GM21360 (cell line): ENCODE measurements at regions not wholly inside any gene's neighbourhood (a gene's known extent, or its start where the extent isn't known, plus 50 kb on each side); places are given as distances from the start of the nearest gene placed in this dataset.

Experiments used
- ATAC-seq: cut with Tn5 transposase; IDR thresholded peaks from one replicate; pipeline ENCODE4 v1.9.1; 2021; ENCODE audit warnings: mild to moderate bottlenecking, moderate library complexity; ENCODE audit not compliant: unreplicated experiment

GRCh38 chr12:3931206-3931605, 58.0 kb upstream of the PARP11 start:
- ATAC-seq = no peak

- no peak for ATAC-seq
Measured at GRCh38 chr12:3929875-3930615, 56.8 kb upstream of the PARP11 start.

- no peak for ATAC-seq
Measured at GRCh38 chr12:3928538-3929184, 55.5 kb upstream of the PARP11 start.

- ATAC-seq = no peak
Measured at GRCh38 chr12:3925621-3926020, 52.4 kb upstream of the PARP11 start.

- ATAC-seq = no peak
Measured at GRCh38 chr12:3924761-3925160, 51.6 kb upstream of the PARP11 start.

GRCh38 chr12:3923021-3923420, 49.8 kb upstream of the PARP11 start:
- ATAC-seq = no peak
